AG08395 (cell line): ENCODE measurements at regions not wholly inside any gene's neighbourhood (a gene's known extent, or its start where the extent isn't known, plus 50 kb on each side); places are given as distances from the start of the nearest gene placed in this dataset.

Experiments used
- DNase-seq: peaks from one replicate; pipeline ENCODE4 v3.0.0; 2012; ENCODE audit warnings: mixed read lengths, low spot score

GRCh38 chr6:101296169-101296960 lies 97.1 kb upstream of the GRIK2 start:
- DNase-seq, result peak; percentile 61

- no peak for DNase-seq
Measured at GRCh38 chr6:101302593-101302992, 90.9 kb upstream of the GRIK2 start.

- DNase-seq, result no peak
Measured at GRCh38 chr6:101303495-101303894, 90.0 kb upstream of the GRIK2 start.

GRCh38 chr6:101312652-101313051 lies 80.9 kb upstream of the GRIK2 start:
- no peak for DNase-seq

GRCh38 chr6:101322921-101323320 lies 70.6 kb upstream of the GRIK2 start:
- DNase-seq, result no peak

GRCh38 chr6:101326411-101326810 lies 67.1 kb upstream of the GRIK2 start:
- no peak for DNase-seq

- DNase-seq, result no peak
Measured at GRCh38 chr6:101341926-101342325, 51.6 kb upstream of the GRIK2 start.
